TTC549 (cell line): ENCODE measurements at regions not wholly inside any gene's neighbourhood (a gene's known extent, or its start where the extent isn't known, plus 50 kb on each side); places are given as distances from the start of the nearest gene placed in this dataset.
"Not testable (repeated sequence)": the region's sequence is repeated elsewhere in the genome, so short reads cannot be mapped to it uniquely, and the experiment has no call there.

Source experiments
- FAIRE-seq: peaks from 2 replicates; lab custom pipeline; 2012; peaks lifted over from hg19 to GRCh38; lab: Jason Lieb, UNC

DNA sequence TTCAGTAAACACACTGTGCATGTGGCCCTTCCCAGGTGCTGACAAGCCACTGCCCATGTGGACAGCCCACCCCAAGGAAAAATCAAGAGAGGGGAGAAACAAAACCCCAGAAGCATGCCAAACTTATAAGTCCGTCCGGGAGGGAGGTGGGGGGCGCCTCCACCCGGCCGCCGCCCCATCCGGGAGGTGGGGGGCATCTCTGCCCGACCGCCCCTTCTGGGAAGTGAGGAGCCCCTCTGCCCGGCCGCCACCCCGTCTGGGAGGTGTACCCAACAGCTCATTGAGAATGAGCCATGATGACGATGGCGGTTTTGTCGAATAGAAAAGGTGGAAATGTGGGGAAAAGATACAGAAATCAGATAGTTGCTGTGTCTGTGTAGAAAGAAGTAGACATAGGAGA, 53.8 kb upstream of the C2CD4B start:
- no peak for FAIRE-seq

DNA sequence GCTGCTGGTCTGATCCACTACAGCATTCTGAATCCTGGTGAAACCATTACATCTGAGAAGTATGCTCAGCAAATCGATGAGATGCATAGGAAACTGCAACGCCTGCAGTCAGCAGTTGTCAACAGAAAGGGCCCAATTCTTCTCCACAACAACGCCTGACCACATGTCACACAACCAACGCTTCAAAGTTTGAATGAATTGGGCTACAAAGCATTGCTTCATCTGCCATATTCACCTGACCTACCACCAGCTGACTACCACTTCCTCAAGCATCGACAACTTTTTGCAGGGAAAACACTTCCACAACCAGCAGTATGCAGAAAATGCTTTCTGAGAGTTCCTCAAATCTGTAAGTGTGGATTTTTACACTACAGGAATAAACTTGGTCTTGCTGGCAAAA, 54.7 kb upstream of the C2CD4B start:
- FAIRE-seq, result no peak

DNA sequence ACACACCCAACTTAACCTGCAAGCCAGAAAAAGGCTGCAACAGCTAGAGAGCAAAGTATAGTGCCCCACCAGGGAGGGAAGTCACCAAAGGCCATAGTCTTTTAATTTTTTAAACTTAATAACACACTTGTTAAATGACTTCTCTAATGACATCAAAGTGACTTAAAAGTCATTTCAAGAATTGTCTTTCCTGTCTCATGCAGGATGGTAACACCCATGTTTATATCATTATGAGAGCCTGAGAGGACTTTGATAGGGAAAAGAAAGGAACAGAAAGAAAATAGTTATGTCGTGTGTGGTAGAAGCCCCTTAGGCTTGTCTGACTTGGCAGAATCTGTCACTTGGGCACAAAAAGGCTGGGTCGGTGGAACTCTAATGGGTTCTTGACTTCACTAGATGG, 57.9 kb upstream of the C2CD4B start:
- FAIRE-seq, result no peak

DNA sequence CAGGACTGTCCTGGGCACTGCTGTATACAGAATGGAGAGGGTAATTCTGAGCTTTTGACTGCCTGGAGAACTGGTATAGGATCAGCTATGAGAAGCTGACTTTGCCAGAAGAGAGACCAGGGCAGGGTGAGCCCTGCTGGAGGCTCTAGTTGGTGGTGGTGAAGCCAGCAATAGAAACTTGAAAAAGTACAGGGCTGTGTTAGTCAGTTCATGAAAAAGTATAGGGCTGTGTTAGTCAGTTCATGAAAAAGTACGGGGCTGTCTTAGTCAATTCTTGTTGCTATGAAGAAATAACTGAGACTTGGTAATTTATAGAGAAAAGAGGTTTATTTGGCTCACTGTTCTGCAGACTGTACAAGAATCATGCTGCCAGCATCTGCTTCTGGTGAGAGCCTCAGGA, 63.5 kb upstream of the C2CD4B start:
- no peak for FAIRE-seq

DNA sequence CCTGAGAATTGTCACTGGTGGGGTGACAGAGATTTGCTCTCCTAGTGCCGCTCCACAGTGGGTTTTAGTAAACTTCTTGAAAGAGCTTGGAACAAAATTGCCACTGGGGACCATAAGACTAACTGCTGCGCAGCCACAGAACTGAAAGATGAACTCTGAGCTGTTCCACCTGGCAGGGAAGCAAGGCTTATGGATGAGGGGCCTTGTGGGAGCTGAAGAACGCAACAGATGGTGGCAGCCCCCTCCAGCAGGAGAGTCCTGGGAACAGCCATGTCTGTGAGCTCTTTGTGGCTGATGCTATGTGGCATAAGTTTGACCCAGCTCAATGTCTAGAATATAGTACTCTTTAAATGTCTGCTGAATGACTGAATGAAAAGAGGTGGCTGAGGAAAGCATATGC, 66.8 kb upstream of the C2CD4B start:
- no peak for FAIRE-seq

DNA sequence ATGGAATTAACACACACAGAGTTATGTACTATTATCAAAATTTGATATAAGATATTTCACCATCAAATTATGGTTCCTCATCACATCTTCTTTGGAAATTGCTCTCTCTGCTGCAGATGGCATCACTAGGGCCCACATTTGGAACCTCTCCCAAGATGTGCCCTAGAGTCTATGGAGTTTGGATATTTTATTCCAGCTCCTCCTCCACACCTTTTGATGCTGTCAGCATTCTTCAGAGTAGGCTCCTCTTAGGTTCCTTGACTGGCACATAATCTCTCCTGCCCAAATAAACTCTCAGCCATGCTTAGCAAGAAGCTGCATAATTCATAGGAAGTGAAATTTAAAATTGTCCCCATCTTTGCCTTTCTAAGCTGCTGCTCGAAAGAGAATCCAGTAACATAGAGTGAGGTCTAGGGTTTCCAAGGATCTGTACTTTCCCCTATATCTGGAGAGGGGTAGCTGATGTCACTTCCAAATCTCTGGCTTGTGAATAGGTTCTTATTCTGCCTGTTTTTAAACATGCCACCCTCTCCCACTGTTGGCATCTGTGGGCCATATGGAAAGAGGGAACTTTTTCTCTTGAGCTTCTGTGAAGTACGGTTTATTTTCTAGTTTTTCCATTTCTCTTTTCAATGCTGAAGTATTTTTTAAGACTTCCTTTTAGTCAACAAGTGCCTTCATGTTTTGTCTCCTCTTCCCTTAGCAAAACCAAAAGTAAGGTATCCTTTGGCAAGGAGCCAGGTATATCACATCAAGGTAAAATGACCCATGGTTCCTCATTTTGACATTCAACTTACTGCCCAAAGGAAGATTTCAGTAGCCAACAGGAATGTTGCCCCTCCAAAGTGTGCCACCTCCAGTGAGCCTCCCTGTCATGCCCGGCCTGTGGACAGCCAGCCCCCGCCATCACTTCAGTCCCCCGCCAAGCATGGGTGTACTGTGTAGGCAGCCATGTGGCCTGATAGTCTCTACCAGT, 75.3 kb upstream of the C2CD4B start:
- no peak for FAIRE-seq

DNA sequence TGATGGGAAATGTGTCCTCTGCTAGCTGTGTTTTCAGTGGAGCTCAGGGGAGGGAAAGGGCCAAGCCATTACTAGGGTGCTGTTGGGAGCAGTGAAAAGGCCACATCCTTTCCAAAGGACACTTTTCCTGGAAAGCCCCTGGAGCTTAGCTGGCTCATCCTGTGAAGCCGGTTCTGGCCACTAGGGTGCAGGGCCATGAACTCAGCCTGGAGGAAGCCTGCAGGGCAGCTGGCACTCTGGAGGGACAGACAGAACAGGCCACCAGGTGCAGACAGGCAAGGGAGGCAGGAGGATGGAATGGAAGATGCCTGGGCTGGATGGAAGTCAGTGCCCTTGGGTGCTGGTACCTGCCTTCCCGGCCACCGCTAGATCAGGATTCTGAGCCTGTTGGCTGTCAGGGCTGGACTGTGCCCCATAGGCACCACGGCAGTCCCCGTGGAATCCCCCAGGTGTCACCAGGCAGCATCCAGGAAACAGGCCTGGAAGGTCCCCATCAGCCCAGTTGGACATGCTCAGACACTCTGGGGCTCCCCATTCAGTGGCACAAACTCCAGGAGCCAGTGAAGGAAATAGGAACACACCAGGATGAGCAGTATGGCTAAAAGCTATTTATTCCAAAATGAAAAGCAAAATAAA, 76.2 kb upstream of the C2CD4B start:
- FAIRE-seq, result no peak

DNA sequence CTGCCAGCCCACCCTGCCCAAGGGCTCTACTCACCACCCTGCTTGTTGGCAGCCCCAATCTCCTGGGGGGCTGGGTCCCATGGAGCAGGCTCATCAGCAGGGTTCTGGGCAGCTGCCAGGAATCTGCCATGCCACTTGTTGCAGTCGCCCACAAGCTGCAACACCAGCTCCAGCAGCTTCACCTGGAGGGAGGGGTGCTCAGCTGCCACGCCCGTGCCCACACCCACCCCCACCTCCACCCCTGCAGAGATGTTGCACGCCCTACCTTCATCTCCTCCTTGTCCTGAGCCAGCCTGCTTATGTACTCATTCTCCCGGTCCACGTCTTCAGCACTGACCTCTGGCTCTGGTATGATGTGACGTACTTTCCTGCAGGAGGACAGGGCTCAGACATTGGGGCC, 77.9 kb upstream of the C2CD4B start:
- FAIRE-seq, result no peak

DNA sequence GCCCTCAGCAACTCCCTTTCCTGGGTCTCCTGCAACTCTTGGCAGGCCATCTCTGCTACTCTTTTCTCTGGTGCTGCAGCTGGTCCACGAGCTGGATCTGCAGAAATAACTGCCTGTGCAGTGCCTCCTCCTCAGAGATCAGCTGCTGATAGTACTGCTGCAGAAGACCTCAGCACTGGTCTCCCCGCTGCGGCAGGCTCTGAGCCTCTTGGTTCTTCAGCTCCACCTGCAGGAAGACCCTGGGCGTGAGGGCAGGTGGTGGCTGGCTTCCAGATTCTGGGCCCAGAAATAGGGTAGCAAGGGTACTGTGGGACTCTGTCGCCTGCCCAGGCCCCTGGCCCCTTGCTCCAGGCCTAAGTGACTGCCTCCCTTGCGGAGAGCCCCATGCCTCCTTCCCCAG, 79.7 kb upstream of the C2CD4B start:
- FAIRE-seq, result no peak

DNA sequence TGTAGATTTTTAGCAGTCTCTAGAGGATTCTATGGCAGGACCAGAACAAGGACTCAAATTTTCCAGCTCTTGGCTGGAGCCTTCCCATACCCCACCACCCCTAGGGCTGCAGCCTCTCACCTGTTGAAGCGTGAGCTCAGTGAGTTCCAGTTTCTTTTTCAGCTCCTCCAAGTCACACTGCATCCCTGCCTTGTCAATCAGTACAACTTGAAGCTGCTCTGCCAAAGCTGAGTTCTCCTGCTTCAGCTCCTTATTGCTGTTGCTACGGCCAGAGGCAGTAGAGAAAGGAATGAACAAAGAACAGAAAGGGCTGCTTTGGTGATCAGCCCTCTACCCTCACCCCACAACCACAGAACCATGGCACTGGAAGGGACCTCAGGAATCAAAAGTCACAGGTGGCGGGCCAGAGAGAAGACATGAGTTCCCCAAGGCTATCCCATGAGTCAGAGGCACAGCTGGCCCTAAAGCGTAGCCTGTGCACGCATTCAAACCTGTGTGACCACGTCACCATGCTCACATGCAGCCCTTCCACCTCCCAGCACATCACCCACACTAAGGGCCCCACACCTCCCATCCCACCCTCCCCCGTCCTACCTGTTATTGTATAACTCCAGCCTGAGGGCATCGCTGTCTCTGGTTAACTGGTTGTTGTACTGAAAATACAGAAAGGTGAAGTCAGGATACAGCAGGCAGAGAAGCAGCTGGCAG, 83.3 kb upstream of the C2CD4B start:
- no peak for FAIRE-seq

DNA sequence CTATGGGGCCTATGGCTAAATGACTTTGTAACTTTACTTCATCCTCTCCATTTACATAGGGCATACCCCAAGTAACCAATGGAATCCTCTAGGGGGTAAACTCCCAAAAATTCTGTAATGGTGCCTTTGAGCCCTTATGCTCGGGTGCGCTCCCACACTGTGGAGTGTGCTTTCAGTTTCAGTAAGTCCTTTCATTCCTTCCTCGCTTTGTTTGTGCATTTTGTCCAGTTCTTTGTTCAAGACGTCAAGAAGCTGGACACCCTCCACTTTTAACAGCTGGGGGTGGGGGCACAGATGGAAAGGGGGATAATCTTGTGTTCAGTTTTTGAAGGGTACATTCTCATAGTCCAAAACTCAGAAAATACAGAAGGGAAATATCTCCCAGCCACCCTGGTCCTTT, 84.4 kb upstream of the C2CD4B start:
- no peak for FAIRE-seq

DNA sequence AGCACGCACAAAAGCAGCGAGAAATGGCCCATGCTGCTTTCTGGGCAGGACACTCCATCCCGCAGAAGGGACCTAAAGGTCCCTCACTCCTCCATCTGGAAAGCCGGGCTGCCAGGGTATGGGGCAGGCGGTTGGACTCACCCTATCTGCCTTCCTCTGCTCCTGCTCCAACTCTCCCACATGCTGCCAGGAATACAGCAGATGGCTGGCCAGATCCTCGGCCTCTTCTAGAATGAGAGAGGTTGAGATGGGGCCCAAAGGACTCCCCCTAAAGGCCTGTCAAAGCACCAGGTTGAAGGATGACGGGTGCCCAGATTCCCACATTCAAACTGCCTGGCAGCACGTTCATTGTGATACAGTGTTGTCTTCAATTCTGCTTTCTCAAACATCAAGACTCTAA, 85.1 kb upstream of the C2CD4B start:
- FAIRE-seq, result no peak

DNA sequence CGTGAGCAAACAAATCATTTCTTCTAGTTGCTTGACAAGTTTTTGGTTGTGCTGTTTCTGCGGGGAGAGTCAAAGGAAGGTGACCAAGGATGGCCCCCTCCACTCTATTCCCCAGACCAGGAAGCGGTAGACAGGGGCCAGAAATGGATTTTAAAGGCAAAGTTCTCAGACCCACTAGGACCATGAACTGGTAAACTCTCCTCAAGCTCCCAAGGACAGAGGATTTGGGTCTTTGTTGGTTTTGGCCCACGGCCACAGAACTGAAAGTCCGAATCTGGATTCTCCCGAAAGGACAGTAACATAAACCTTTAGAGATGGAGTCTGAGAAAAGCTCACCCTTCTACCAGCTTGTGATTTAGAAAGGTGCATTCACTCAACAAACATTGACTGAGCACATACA, 85.9 kb upstream of the C2CD4B start:
- FAIRE-seq, result no peak

DNA sequence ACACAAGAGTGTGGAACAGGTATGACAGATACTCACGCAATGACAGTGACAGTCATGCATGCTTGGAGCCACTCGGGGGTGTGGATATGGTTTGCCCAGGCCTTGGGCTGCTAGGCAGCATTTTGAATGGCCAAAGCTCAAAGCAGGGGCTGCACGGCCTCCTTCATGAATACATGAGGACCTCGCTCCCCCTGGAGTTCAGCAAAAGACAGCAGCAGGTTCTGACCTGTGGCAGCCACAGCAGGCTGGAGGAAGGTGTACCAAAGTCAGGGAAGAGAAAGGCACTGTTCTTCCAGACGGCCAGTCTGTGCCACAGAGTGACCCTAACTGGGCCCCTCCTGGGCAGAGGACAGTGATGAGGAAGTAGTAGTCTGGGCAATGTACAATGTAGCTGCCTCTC, 88.2 kb upstream of the C2CD4B start:
- FAIRE-seq, result no peak

DNA sequence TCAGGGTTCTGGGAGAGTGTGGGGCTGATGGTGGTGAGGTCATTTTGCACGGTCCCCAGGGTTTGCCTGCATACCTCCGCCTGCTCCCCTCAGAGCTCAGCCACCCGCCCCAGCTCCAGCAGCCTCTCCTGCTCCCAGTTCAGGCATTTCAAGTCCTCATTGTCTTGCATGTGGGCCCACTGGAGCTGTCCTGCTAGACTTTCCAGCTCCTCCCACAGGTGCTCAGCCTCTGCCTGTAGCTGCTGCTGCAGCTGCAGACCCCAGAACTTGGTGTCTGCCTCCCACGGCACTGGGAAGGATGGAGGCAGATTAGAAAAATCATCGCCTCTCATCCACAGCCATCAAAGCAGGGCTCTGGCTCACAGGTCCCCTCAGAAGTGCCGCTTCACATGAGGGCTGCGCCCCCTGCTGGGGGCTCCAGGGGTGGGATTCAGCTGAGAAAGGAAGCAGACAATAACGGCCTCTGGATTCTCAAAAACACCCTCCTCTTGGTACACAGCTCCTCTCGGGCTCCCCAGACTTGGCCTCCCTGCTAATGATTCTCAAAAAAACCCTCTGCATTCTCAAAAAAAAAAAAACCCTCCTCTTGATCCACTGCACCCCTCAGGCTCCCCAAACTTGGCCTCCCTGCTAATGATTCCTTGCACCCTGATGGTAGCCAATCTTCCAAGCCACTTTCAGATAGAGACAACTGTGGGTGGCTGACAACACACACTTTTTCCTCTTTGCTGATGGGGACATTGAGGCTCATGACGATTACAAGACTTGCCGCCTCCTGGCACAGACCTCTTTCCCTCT, 89.3 kb upstream of the C2CD4B start:
- FAIRE-seq, result no peak

DNA sequence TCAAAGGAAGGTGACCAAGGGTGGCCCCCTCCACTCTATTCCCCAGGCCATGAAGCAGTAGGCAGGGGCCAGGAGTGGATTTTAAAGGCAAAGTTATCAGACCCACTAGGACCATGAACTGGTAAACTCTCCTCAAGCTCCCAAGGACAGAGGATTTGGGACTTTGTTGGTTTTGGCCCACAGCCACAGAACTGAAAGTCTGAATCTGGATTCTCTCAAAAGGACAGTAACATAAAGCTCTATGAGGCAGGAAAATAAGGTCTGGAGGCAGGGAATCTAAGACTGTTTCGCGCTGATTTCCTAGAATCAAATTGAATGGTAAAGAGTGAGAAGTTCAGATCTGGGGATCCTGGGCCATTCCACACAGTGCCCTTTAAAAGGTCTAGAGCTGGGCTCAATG, 91.3 kb upstream of the C2CD4B start:
- not testable (repeated sequence) for FAIRE-seq

DNA sequence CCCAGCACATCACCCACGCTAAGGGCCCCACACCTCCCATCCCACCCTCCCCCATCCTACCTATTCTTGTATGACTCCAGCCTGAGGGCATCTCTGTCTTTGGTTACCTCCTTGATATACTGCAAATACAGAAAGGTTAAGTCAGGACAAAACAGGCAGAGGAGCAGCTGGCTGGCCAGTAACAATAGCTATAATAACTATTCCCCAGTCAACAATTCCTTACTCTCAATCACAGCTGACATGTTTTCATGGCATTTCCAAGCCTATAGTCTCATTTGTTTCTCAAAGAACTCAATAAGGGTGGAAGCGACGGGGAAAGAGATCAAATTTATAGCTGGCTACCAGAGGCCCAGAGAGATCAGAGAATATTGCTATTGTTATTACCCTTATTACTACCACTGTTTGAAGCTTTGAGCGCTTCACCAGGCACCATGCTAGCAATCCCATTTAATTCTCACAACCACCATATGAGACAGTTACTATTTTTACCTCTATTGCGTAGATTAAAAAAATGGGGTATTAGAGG, 93.0 kb upstream of the C2CD4B start:
- FAIRE-seq, result no peak

DNA sequence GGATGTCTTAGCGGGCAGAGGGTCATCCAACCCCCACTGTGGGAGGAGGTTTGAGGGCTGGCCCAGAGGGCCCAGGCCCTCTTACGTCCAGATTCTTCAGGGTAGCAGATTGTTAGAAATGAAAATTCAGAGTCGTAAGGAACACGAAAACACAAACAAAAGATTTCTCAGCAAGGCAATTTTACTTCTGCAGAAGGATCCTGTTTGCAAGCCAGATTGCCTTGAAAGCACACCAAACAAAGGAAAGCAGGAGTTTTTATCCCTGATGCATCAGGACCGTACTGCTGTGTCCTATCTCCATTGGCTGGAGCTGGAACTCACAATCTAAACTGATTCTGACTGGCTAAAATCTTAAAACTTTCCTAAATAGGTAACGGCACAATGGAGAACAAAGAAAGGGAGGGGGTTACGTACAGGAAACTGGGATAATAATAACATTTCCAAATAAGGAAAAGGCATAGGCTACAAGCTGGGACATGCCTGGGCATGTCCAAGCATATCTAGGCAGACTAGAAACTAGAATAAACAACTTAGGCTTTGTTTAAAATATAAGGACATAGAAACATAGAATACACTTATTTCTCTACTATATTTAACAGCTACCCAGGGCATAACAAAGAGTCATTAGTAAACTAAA, 97.3 kb upstream of the C2CD4B start:
- FAIRE-seq, result peak; percentile 11

DNA sequence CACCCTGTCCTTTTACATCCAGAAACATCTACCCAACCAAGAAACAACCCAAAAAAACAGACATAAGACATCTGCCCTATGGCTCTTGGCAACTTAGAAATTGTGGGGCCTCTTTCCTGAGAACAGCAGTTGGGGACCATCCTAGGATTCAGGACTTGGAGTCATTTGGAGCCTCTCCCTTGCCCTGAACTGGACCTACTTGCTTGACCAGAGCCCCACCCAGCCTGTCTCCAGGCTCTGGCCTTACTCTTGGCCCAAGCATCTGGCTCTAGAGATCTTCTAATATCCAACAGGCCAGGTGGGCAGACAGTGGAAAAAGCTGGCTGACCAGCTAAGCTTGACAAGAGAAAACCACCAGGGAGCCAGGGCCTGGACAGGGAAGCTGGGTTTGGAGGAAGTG, 99.1 kb upstream of the C2CD4B start:
- FAIRE-seq, result no peak

DNA sequence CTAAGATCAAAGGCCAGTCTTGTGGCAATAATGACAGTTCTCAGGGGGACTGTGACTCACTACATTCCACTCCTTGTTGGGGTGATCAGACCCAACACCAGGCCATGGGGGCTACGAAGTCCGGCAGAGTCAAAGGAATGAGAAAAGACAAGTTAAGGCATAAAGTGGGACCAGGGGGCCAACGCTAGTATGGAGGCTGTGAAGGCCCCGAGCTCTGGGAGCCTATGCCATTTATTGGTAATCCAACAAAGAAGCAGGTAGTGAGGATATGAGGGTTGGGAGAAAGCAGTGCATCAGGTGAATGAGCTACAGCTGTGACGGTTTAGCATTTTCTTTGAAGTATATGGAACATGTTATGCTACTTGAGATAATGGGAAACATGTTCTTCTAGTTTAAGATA, 104.4 kb upstream of the C2CD4B start:
- no peak for FAIRE-seq

DNA sequence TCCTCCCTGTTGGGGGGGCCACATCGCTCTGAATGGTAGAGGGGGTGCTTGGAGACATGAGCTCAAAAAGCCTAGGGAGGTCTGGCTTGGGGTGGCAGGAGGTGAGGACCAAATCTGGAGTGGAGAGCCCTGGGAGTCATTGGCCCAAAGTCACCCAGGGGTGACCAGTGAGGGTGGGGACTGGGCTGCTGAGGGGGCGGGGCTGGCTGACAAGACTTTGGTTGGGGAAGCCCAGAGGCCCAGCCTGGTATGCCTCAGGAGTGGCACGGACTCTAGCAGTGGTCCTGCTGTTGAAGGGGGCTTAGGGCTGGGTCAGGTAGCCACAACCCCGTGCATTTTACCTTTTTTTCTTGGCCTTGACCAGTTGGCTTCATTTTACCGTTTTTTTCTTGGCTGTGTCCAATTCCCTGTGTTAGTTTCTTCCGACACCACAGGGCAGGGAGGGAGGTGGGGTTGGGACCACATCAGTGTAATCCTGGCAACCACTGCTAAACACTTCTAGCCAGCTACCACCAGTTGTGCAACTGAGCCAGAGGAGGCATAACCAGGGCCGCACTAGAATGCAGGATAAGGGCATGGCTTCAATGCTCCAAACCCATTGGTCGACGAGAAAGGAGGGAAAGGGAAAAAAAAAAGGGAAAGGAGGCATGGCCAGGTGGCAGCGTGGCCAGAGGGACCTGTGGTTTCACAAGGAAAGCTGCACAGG, 105.3 kb upstream of the C2CD4B start:
- FAIRE-seq, result no peak
